Fibroblast of gingiva (primary cell): ENCODE measurements at regions not wholly inside any gene's neighbourhood (a gene's known extent, or its start where the extent isn't known, plus 50 kb on each side); places are given as distances from the start of the nearest gene placed in this dataset.
A peak's percentile ranks its signal among the peaks of the same experiment; 100 is the strongest.

Experiments
- DNase-seq: peaks from one replicate; pipeline ENCODE4 v3.0.0-alpha.2; 2011; ENCODE audit warnings: low read depth

GRCh38 chr1:14304381-14304865 lies 294.1 kb upstream of the KAZN start:
- DNase-seq = peak; percentile 97

GRCh38 chr1:14308460-14308859 lies 290.0 kb upstream of the KAZN start:
- DNase-seq = no peak

GRCh38 chr1:14309984-14310383 lies 288.5 kb upstream of the KAZN start:
- no peak for DNase-seq

- DNase-seq = no peak
Observed at GRCh38 chr1:14310476-14310875, 288.0 kb upstream of the KAZN start.

GRCh38 chr1:14313731-14314431 lies 284.6 kb upstream of the KAZN start:
- DNase-seq = peak; percentile 63

GRCh38 chr1:14318830-14319229 lies 279.7 kb upstream of the KAZN start:
- DNase-seq = no peak

GRCh38 chr1:14320518-14320917 lies 278.0 kb upstream of the KAZN start:
- peak; percentile 97 for DNase-seq

GRCh38 chr1:14320986-14321385 lies 277.5 kb upstream of the KAZN start:
- no peak for DNase-seq

- DNase-seq = no peak
Observed at GRCh38 chr1:14321422-14321821, 277.1 kb upstream of the KAZN start.

GRCh38 chr1:14323568-14324247 lies 274.8 kb upstream of the KAZN start:
- DNase-seq = no peak

- no peak for DNase-seq
Observed at GRCh38 chr1:14324248-14324630, 274.2 kb upstream of the KAZN start.

- DNase-seq = no peak
Observed at GRCh38 chr1:14326857-14327256, 271.6 kb upstream of the KAZN start.

- DNase-seq = no peak
Observed at GRCh38 chr1:14328685-14329084, 269.8 kb upstream of the KAZN start.

- DNase-seq = peak; percentile 24
Observed at GRCh38 chr1:14332158-14332557, 266.3 kb upstream of the KAZN start.

GRCh38 chr1:14334336-14335176 lies 263.9 kb upstream of the KAZN start:
- no peak for DNase-seq

GRCh38 chr1:14338509-14338908 lies 260.0 kb upstream of the KAZN start:
- DNase-seq = no peak

- DNase-seq = no peak
Observed at GRCh38 chr1:14339288-14339687, 259.2 kb upstream of the KAZN start.

- peak; percentile 84 for DNase-seq
Observed at GRCh38 chr1:14340002-14340785, 258.3 kb upstream of the KAZN start.

- no peak for DNase-seq
Observed at GRCh38 chr1:14341147-14341546, 257.3 kb upstream of the KAZN start.

GRCh38 chr1:14345946-14346550 lies 252.4 kb upstream of the KAZN start:
- DNase-seq = peak; percentile 55

- DNase-seq = no peak
Observed at GRCh38 chr1:14347186-14347585, 251.3 kb upstream of the KAZN start.

GRCh38 chr1:14347776-14348175 lies 250.7 kb upstream of the KAZN start:
- no peak for DNase-seq
